Neural progenitor cell (in vitro differentiated cells): ENCODE measurements at regions not wholly inside any gene's neighbourhood (a gene's known extent, or its start where the extent isn't known, plus 50 kb on each side); places are given as distances from the start of the nearest gene placed in this dataset.

ENCODE experiments used
- DNase-seq: peaks from one replicate; pipeline ENCODE4 v3.0.0-alpha.2; 2016; ENCODE audit warnings: low spot score
- H2AFZ ChIP-seq: fragments of 200-600 bp; sonication (generic); replicated peaks from 2 replicates; pipeline ENCODE4 v1.6.1; 2016; ENCODE audit warnings: antibody characterized with exemption
- H3F3A ChIP-seq: fragments of 200-600 bp; sonication (generic); 2 replicates; pipeline ENCODE4 v1.6.1; 2016; ENCODE audit warnings: antibody characterized with exemption, low read depth
- H3K27ac ChIP-seq: fragments of 200-600 bp; sonication (generic); 2 replicates; pipeline ENCODE4 v1.5.1; 2016; ENCODE audit warnings: mild to moderate bottlenecking
- H3K27me3 ChIP-seq: fragments of 200-600 bp; sonication (generic); 2 replicates; pipeline ENCODE4 v1.6.1; 2016; ENCODE audit warnings: mild to moderate bottlenecking, moderate library complexity
- H3K36me3 ChIP-seq: fragments of 200-600 bp; sonication (generic); 2 replicates; pipeline ENCODE4 v1.5.1; 2016
- H3K4me1 ChIP-seq: fragments of 200-600 bp; sonication (generic); 2 replicates; pipeline ENCODE4 v1.6.1; 2016; ENCODE audit warnings: mixed run types
- H3K4me2 ChIP-seq: fragments of 200-600 bp; sonication (generic); 2 replicates; pipeline ENCODE4 v1.6.1; 2016
- H3K4me3 ChIP-seq: fragments of 200-600 bp; sonication (generic); 2 replicates; pipeline ENCODE4 v1.5.1; 2016
- H3K79me2 ChIP-seq: fragments of 200-600 bp; sonication (generic); 2 replicates; pipeline ENCODE4 v1.6.1; 2016; ENCODE audit warnings: low read depth
- H3K9ac ChIP-seq: fragments of 200-600 bp; sonication (generic); 2 replicates; pipeline ENCODE4 v1.6.1; 2016
- H3K9me3 ChIP-seq: fragments of 200-600 bp; sonication (generic); 2 replicates; pipeline ENCODE4 v1.5.1; 2016; ENCODE audit warnings: low read depth
- H4K20me1 ChIP-seq: fragments of 200-600 bp; sonication (generic); 2 replicates; pipeline ENCODE4 v1.6.1; 2016; ENCODE audit warnings: low read depth
- H3K27ac Mint-ChIP-seq: 3 replicates; pipeline ENCODE4 v1.8.0; 2021; ENCODE audit warnings: mixed read lengths
- H3K27me3 Mint-ChIP-seq: 2 replicates; pipeline ENCODE4 v1.8.0; 2022; ENCODE audit warnings: low read depth, mild to moderate bottlenecking, inconsistent platforms, moderate library complexity, mixed read lengths; ENCODE audit not compliant: insufficient read depth
- H3K36me3 Mint-ChIP-seq: 3 replicates; pipeline ENCODE4 v1.8.0; 2021; ENCODE audit warnings: mixed read lengths
- H3K4me1 Mint-ChIP-seq: 3 replicates; pipeline ENCODE4 v1.8.0; 2021; ENCODE audit warnings: mixed read lengths
- H3K4me3 Mint-ChIP-seq: 3 replicates; pipeline ENCODE4 v1.8.0; 2021; ENCODE audit warnings: mild to moderate bottlenecking, moderate library complexity, mixed read lengths
- H3K9me3 Mint-ChIP-seq: 3 replicates; pipeline ENCODE4 v1.8.0; 2020; ENCODE audit warnings: mixed read lengths
- EZH2 ChIP-seq: fragments of 200-600 bp; sonication (generic); IDR thresholded peaks from 2 replicates; pipeline ENCODE4 v1.6.1; 2017; ENCODE audit warnings: antibody characterized with exemption, mild to moderate bottlenecking, moderate library complexity
- EZH2phosphoT487 ChIP-seq: fragments of 200-600 bp; sonication (generic); IDR thresholded peaks from 2 replicates; pipeline ENCODE4 v1.6.1; 2017; ENCODE audit warnings: antibody characterized with exemption
- TF ChIP-seq, protein P1 (sequence below): fragments of 200-600 bp; sonication (generic); IDR thresholded peaks from 2 replicates; pipeline ENCODE4 v1.5.1; 2017; ENCODE audit warnings: antibody characterized with exemption, mild to moderate bottlenecking

DNA sequence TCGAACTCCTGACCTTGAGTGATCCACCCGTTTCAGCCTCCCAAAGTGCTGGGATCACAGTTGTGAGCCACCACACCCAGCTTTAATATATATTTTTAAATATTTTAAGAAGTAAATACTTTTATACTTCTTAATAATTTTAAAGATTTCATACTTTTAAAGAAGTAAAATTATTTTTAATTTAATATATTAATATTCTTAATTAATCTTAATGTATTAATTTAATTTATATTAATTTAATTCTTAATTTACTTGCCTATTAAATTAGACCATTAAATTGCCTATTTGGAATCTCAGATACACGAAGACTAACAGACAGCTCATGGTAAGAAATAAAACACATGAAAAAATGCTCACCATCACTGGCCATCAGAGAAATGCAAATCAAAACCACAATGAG is 1087.4 kb downstream of the CDH18 start:
- H3K27me3 ChIP-seq, result no peaks in the 10 kb centered on the region
- H3K9me3 ChIP-seq, result no peaks in the 10 kb centered on the region
- Mint-ChIP-seq H3K27ac (no peak overlapping the region), H3K9me3 (no peaks in the 10 kb centered on the region), H3K36me3 (no peaks in the 10 kb centered on the region), H3K4me1 (no peaks in the 10 kb centered on the region), H3K4me3 (no peak overlapping the region), H3K27me3 (peaks cover 2% of the 10 kb centered on the region)
- no peak overlapping the region for H3K4me2 ChIP-seq
- H3K27ac ChIP-seq, result no peak overlapping the region
- no peak overlapping the region for H3K9ac ChIP-seq
- DNase-seq, result no peak
- no peaks in the 10 kb centered on the region for H3K79me2 ChIP-seq
- no peak overlapping the region for H3K4me3 ChIP-seq
- H3K36me3 ChIP-seq, result no peaks in the 10 kb centered on the region
- TF ChIP-seq EZH2 (no peak), EZH2phosphoT487 (no peak)
- TF ChIP-seq, protein P1, sequence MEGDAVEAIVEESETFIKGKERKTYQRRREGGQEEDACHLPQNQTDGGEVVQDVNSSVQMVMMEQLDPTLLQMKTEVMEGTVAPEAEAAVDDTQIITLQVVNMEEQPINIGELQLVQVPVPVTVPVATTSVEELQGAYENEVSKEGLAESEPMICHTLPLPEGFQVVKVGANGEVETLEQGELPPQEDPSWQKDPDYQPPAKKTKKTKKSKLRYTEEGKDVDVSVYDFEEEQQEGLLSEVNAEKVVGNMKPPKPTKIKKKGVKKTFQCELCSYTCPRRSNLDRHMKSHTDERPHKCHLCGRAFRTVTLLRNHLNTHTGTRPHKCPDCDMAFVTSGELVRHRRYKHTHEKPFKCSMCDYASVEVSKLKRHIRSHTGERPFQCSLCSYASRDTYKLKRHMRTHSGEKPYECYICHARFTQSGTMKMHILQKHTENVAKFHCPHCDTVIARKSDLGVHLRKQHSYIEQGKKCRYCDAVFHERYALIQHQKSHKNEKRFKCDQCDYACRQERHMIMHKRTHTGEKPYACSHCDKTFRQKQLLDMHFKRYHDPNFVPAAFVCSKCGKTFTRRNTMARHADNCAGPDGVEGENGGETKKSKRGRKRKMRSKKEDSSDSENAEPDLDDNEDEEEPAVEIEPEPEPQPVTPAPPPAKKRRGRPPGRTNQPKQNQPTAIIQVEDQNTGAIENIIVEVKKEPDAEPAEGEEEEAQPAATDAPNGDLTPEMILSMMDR, result no peak
- no peak overlapping the region for H2AFZ ChIP-seq
- no peaks in the 10 kb centered on the region for H3K4me1 ChIP-seq
- no peaks in the 10 kb centered on the region for H4K20me1 ChIP-seq
- no peaks in the 10 kb centered on the region for H3F3A ChIP-seq

DNA sequence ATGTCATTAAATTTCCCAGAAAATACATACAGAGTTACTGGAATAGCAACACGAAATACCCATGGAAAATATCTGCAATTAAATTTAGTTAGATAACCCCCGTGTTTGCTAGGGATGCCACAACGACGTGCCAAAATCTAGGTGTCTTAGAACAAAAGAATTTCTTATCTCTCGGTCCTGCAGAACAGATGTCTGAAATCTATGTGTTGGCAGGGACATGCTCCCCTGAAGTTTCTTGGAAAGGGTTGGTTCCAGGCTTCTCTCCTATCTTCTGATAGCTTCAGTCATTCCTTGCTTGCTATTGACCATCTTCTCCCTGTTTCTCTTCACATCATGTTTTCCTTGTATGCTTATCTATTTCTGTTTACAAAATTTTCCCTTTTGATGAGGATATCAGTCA is 1067.0 kb downstream of the CDH18 start:
- no peak overlapping the region for H3K4me2 ChIP-seq
- DNase-seq, result no peak
- Mint-ChIP-seq H3K4me3 (no peak overlapping the region), H3K4me1 (no peaks in the 10 kb centered on the region), H3K36me3 (no peaks in the 10 kb centered on the region), H3K9me3 (no peaks in the 10 kb centered on the region), H3K27me3 (no peaks in the 10 kb centered on the region), H3K27ac (no peak overlapping the region)
- no peak for TF ChIP-seq EZH2phosphoT487
- TF ChIP-seq EZH2, result no peak
- TF ChIP-seq, protein P1, result no peak
- no peaks in the 10 kb centered on the region for H3K79me2 ChIP-seq
- no peak overlapping the region for H2AFZ ChIP-seq
- no peak overlapping the region for H3K4me3 ChIP-seq
- no peak overlapping the region for H3K9ac ChIP-seq
- no peaks in the 10 kb centered on the region for H4K20me1 ChIP-seq
- H3K9me3 ChIP-seq, result no peaks in the 10 kb centered on the region
- no peaks in the 10 kb centered on the region for H3K27me3 ChIP-seq
- no peak overlapping the region for H3K27ac ChIP-seq
- no peaks in the 10 kb centered on the region for H3K4me1 ChIP-seq
- no peaks in the 10 kb centered on the region for H3K36me3 ChIP-seq
- no peaks in the 10 kb centered on the region for H3F3A ChIP-seq

DNA sequence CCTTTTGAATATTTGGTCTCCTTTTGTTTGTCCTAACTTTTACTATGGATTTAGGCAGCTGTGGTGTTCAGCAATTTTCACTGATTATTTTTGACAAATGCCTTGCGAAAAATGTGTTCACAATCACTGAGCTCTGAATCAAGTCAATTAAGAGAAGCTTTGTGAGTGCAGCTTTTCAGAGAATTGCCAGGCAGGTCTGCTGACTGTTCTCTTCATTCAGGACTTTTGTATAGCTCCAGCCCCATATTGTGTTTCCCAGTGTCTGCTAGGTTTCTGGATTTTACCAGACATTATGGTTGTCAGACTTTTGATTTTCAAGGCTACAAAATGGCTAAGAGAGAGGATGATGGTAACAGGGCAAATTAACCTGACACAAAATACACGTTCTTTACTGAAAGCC is 1055.9 kb downstream of the CDH18 start:
- TF ChIP-seq, protein P1, result no peak
- TF ChIP-seq EZH2 (no peak), EZH2phosphoT487 (no peak)

More for the DNA sequence above, 1055.9 kb downstream of the CDH18 start:
- H3K79me2 ChIP-seq, result no peaks in the 10 kb centered on the region
- peaks cover 9% of the 10 kb centered on the region for H3K4me1 ChIP-seq
- Mint-ChIP-seq H3K9me3 (peaks cover 2% of the 10 kb centered on the region), H3K27ac (no peak overlapping the region), H3K27me3 (no peaks in the 10 kb centered on the region), H3K4me1 (no peaks in the 10 kb centered on the region), H3K36me3 (no peaks in the 10 kb centered on the region), H3K4me3 (no peak overlapping the region)
- no peak overlapping the region for H3K4me3 ChIP-seq
- peaks cover 14% of the 10 kb centered on the region for H3F3A ChIP-seq
- peak overlapping the region; percentile 84 for H3K27ac ChIP-seq
- no peak overlapping the region for H3K9ac ChIP-seq
- no peaks in the 10 kb centered on the region for H3K36me3 ChIP-seq
- peak overlapping the region; percentile 8 for H2AFZ ChIP-seq
- no peaks in the 10 kb centered on the region for H4K20me1 ChIP-seq
- peaks cover 8% of the 10 kb centered on the region for H3K9me3 ChIP-seq
- H3K4me2 ChIP-seq, result no peak overlapping the region
- H3K27me3 ChIP-seq, result no peaks in the 10 kb centered on the region
- DNase-seq, result peak; percentile 58
